ENCODE measurements at regions not wholly inside any gene's neighbourhood (a gene's known extent, or its start where the extent isn't known, plus 50 kb on each side); places are given as distances from the start of the nearest gene placed in this dataset.

DNA sequence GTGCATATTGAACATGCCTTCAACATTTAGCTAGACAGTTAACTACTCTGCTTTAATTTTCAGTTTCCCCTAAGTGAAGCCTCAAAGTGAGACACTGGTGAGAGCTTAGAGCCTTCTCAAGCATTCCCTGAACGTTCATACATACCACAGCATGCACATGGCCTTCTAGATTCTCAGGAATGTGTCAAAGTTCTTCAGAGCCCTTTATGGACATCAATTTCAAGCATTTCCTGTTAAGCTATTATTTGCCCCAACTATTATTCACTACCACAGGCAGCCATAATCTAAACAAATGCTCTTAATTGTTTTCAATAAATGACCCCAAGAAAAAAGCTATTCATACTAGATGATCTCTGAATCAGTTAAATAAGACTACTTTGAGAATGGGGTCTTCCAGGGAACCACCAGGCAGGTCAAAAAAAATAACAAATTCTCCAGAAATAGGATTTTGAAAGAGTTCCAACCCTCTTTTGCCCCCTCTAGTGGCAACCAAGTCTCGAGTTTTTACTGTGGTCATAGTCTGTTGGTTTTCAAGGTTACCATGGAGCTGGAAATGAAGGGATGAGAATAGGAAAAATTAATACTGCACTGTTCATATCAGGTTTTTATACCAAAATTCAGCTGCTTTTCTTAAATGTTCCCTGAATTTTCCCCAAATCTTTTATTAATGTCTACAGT, 235.4 kb downstream of the RAB28 start:
- DNase-seq: no peak

DNA sequence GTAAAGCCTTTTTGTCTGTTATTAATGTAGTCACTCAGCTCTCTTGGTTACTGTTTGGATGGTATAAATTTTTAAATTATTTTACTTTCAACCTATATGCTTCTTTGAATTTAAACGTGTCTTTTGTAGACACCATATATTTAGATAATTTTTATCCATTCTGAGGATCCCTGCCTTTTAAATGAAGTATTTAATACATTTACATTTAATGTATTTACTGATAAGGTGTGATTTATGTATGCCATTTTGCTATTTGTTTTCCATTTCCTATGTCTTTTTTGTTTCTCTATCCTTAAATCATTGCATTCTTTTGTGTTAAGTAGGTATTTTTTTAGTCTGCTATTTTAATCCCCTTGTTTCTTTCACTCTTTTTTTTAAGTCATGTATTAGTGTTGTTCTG, 238.0 kb downstream of the RAB28 start:
- DNase-seq: no peak

- DNase-seq: no peak
Measured at GRCh38 chr4:13244444-13244843, 239.7 kb downstream of the RAB28 start.

- DNase-seq: no peak
Measured at GRCh38 chr4:13243152-13243551, 241.0 kb downstream of the RAB28 start.

GRCh38 chr4:13240066-13240465, 244.1 kb downstream of the RAB28 start:
- no peak for DNase-seq

- no peak for DNase-seq
Measured at GRCh38 chr4:13238936-13239335, 245.2 kb downstream of the RAB28 start.

DNA sequence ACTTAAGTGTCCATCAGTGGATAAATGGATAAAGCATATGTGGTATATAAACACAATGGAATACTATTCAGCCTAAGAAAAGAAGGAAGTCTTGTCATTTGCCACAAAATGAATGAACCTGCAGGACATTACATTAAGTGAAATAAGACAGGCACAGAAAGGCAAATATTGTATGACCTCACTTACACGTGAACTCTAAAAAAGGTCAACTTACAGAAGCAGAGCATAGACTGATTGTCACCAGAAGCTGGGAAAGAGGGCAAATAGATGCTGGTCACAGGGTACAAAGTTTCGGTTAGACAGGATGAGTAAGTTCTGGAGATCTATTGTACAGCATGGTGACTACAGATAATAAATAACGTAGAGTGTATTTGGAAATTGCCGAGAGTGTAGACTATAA, 247.7 kb downstream of the RAB28 start:
- DNase-seq: no peak

- no peak for DNase-seq
Measured at GRCh38 chr4:13233755-13234154, 250.4 kb downstream of the RAB28 start.

DNA sequence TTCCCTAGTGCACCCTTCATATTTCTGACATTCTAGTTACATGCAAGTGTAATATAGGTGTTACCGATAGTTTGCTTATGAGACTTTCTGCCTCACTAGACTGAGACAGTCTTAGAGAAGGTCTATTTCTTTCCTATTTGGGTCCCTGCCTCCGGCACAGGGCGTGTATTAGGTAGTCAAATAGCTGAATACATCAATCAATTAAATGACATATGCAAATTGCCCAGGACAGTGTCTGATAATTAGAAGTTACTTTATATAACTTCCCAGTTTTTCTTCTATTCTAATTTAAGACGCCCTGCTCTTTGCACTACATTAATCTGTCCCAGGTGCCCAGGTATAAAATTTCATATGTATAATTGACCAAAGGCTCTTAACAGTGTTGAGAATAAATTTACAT, 264.2 kb downstream of the RAB28 start:
- no peak for DNase-seq

DNA sequence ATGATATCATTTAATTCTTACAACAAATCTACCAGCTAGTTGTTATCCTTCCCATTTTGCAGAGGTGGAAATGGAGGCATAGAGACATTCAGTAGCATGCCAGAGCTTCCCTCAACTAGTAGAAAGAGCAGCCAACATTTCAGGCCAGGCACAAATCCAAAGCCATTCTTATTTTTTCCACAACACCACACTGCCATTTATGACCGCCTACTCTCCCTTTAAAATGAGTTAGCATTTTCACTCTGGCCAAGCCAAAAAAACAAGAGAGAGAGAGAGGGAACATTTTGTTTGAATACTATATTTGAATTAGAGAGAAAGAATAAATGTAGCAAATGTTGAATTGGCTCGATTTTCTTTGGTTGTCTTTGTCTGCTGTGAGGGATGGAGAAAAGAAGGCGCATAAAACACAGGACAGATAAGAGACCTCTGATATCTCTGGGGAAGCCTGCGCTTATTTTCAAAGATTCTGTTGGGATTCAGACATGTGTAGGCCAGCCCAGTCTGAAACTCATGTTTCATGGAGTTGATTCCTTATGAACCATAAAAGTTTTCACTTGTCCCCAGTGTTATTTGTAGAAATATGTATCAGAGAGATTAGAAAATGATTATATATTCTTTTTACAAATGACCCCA, 265.7 kb downstream of the RAB28 start:
- DNase-seq: no peak

- no peak for DNase-seq
Measured at GRCh38 chr4:13215560-13215959, 268.6 kb downstream of the RAB28 start.

DNA sequence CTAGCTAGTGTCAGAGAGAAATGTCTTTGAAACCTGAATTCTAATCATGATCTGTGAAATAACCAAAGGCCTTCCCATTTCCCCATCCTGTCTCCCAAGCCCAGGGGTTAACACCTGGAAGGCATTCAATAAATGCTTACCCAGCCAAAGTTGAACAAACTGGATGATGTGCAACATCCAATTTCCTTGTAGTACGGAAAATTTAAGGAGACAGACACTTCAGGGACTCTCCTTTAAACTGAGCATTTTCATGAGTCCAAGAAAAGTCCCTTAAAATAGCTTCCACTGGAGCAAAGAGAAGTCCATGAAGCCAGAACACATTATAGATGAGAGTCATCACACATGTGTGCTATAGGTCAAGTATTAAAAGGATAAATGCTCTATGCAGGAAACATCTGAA, 271.2 kb downstream of the RAB28 start:
- no peak for DNase-seq

- no peak for DNase-seq
Measured at GRCh38 chr4:13209600-13209999, 274.5 kb downstream of the RAB28 start.

DNA sequence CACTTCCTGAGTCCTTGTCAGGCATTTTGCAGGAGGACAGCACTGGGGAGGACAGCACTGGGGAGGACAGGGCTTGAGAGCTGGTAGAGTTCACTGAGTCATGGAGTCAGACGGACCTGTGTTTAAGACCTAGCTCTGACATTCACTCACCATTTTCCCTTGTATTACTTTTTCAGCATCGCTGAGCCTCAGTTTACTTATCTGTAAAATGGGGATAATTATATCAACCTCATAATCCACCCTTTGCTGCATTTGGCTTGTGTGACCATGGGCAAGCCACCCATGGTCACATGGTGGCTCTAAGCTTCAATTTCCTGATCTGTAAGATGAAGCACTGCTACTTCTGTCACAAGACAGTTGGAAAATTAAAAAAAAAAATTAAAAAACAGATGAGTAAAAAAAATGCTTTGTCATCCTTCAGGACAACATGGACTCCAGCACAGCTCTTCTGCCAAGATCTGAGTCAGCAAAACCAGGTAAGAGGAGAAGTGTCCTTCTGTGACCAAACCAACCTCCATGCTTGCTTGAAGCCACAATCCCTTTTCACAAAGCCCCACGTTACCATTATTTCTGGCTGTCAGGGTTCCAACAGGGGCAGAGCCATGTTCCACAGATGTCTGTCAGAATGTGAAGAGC, 275.5 kb downstream of the RAB28 start:
- DNase-seq: no peak

DNA sequence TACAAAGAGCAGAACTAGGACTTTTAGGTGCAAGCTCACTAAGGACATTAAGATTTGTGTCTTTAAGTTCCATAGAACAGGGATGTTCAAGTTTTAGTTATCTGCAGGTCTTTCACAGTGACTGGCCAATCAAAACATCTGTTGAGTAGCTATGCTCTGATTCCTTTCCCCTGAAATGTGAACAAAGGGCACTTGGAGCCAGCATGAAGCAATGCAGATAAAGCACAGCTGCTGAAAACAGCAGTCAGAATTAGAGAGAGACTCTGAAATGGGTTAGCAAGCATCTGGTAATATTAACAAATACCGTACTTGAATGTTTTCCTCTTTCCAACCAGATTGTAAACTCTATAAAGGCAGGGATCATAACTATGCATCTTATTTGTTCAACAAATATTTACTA, 276.9 kb downstream of the RAB28 start:
- DNase-seq: no peak

DNA sequence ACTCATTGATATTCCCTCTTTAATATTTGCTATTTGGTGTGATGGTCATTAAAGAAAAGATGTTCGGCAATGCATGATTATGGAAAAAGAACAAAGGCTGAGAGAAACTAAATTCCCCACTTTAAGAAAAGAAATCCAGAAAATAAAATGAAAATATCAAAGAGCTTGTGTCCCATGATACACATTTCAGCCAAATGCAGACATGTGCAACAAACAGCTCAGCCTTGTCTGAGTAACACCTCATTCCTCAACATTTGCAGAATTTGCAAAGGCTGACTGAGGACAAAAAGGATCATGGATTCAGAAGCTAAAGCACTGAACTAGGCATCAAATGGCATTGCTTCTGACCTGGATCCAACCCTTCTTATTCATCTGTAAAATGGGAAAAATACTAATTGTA, 281.0 kb downstream of the RAB28 start:
- DNase-seq: no peak

DNA sequence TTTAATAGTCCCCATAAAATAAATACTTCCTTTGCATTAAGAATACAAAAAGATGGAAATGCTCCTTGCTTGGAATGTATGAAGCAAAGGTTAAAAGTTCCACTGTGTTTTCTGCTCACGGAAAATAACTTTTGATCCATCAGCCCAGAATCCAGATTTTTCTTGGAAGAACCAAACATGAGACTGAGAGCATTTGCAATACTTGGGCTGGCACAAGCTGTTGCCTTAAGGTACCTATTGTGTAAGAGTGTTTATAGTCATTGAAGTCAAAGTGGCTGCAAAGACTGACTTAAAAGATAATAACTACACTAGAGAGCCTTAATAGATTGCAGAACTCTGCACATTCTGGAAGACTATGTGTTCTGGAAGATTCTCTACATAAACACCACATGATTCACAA, 281.4 kb downstream of the RAB28 start:
- DNase-seq: no peak

GRCh38 chr4:13201241-13201640, 282.9 kb downstream of the RAB28 start:
- DNase-seq: no peak

- DNase-seq: no peak
Measured at GRCh38 chr4:13196721-13197120, 287.4 kb downstream of the RAB28 start.

DNA sequence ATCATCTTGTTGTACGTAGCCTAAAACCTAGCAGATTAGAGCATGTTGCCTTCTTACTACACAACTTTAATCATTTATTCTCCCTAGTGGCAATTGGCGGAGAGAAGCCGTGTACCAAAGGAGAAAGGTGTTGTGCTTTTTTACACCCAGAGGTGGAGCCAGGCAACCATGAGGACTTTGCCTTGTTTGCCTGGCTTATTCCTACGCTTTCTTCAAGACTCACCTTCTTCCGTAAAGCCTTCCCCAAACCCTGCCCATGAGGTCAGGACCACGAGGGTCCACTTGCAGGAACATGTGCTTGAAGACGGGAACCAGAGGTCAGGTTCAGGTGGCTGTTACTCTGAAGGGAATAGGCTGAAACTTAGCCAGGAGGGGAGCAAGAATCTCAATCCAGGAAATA, 290.5 kb downstream of the RAB28 start:
- no peak for DNase-seq

DNA sequence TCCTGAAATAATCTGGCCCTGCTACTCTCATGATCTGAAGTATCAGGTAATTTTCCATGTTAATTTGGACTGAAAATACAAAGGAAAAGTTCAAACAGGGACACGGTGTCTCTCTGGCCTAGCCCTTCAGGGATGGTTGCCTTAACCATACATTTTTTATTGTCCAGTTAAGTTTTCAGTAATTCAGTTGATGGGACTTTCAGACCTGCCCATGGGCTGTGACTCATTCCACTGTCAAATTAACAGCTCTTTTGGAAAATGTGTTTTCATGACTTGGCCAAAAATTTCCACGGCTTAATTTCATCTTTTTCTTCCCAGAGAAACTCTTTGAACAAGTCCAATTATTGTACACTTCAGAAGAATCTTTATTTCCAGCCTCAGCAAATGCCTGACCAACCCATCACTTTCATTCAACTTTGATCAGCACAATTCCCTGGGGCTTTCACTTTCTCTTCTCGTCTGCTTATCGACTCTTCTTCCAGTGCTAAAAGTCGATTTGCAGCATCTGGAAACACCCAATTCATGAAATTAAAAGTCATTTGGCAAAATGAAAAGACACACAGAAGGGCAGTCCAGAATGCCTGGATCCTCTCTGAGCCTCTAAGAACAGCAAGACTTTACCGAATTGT, 293.9 kb downstream of the RAB28 start:
- no peak for DNase-seq

GRCh38 chr4:13184199-13184598, 299.9 kb downstream of the RAB28 start:
- DNase-seq: no peak

DNA sequence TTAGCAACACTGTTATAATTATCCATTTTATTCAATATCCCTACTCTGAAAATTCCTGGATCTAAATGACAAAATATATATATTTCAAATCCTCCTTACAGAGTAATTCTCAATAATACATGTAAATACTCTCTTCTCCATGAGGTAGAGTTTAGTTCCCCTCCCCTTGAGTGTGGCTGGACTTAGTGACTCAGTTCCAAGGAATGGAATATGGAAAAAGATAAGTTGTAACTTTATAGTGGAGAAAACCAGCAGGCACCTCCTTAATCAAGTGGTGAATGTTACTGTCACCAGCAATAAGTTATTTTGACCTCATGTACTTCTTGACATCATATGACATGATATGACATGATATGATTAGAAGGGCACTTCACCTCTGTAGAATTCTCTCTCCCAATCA, 302.0 kb downstream of the RAB28 start:
- no peak for DNase-seq

- DNase-seq: no peak
Measured at GRCh38 chr4:13181681-13182080, 302.5 kb downstream of the RAB28 start.
